HG03097 (cell line): ENCODE measurements at regions not wholly inside any gene's neighbourhood (a gene's known extent, or its start where the extent isn't known, plus 50 kb on each side); places are given as distances from the start of the nearest gene placed in this dataset.
"Not testable (repeated sequence)": the region's sequence is repeated elsewhere in the genome, so short reads cannot be mapped to it uniquely, and the experiment has no call there.

ENCODE experiments used
- ATAC-seq: cut with Tn5 transposase; IDR thresholded peaks from one replicate; pipeline ENCODE4 v1.9.1; 2021; ENCODE audit not compliant: unreplicated experiment, low FRiP score

- no peak for ATAC-seq
Measured at GRCh38 chr21:16211339-16212303, 481.8 kb downstream of the USP25 start.

GRCh38 chr21:16213518-16213917, 483.7 kb downstream of the USP25 start:
- ATAC-seq = no peak

GRCh38 chr21:16215193-16215592, 485.4 kb downstream of the USP25 start:
- ATAC-seq = no peak

GRCh38 chr21:16215663-16216183, 485.9 kb downstream of the USP25 start:
- ATAC-seq = no peak

- no peak for ATAC-seq
Measured at GRCh38 chr21:16216288-16216962, 486.6 kb downstream of the USP25 start.

GRCh38 chr21:16218682-16219343, 489.0 kb downstream of the USP25 start:
- no peak for ATAC-seq

- ATAC-seq = not testable (repeated sequence)
Measured at GRCh38 chr21:16224756-16225155, 495.0 kb downstream of the USP25 start.

GRCh38 chr21:16239659-16240265, 510.0 kb downstream of the USP25 start:
- ATAC-seq = no peak

- no peak for ATAC-seq
Measured at GRCh38 chr21:16241016-16241415, 511.2 kb downstream of the USP25 start.

- no peak for ATAC-seq
Measured at GRCh38 chr21:16241479-16241963, 511.7 kb downstream of the USP25 start.

- ATAC-seq = no peak
Measured at GRCh38 chr21:16243396-16243795, 513.6 kb downstream of the USP25 start.

GRCh38 chr21:16248705-16249104, 518.9 kb downstream of the USP25 start:
- ATAC-seq = no peak

GRCh38 chr21:16250273-16250672, 520.5 kb downstream of the USP25 start:
- no peak for ATAC-seq

- no peak for ATAC-seq
Measured at GRCh38 chr21:16258844-16259611, 529.2 kb downstream of the USP25 start.

GRCh38 chr21:16262091-16262490, 532.3 kb downstream of the USP25 start:
- no peak for ATAC-seq

GRCh38 chr21:16264319-16264718, 534.5 kb downstream of the USP25 start:
- ATAC-seq = no peak

GRCh38 chr21:16269476-16269875, 539.7 kb downstream of the USP25 start:
- no peak for ATAC-seq

GRCh38 chr21:16279731-16280581, 550.2 kb downstream of the USP25 start:
- no peak for ATAC-seq

GRCh38 chr21:16280686-16281091, 550.9 kb downstream of the USP25 start:
- no peak for ATAC-seq
